ENCODE measurements at regions not wholly inside any gene's neighbourhood (a gene's known extent, or its start where the extent isn't known, plus 50 kb on each side); places are given as distances from the start of the nearest gene placed in this dataset.

DNA sequence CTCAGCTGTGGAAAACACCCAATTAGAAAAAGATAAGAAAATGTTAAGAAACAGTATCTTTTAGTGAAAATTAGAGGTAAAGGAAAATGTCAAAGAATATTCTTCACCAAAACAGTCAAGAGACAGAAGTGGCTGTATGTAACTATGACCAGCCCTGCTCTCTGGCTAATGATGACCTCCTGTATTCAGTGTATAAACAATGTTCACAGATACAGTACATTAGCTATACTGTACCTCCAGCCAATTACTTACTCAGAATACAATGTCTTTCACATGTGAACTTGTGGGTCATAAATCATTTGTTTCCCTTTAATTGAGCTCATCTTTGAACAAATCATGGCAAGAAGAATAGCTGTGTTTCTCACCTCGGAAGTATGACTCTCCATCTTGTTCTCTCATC lies 432.0 kb downstream of the LMO4 start:
- Histone ChIP-seq H3K36me3 (ENCODE audit: control insufficient read depth, insufficient read depth, low read length, severe bottlenecking) (no peaks in the 10 kb centered on the region), H3K4me1 (ENCODE audit: control insufficient read depth, insufficient read depth, low read length) (peaks cover 30% of the 10 kb centered on the region)

DNA sequence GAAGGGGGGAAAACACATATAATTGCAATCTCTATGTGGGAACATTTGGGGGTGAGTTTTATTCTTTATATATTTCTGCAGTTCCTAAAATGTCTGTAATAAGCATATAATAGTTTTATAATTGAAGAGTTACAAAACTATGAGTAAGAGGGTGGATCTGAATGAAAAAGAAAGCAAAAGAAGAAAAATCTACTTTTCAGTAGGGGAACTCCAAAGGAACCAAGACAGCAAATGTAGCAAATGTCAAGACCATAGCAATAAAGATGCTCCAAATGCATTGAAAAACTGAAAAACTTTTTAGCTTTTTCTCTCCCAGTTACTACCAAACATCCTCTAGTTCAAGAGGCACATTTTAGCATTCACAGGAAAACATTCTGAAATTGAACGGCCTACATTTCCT lies 434.8 kb downstream of the LMO4 start:
- DNase-seq (ENCODE audit: low read depth), result no peak
- H3K9ac ChIP-seq (ENCODE audit: low read length), result peak overlapping the region; percentile 13
- H3K27me3 ChIP-seq (replicated peaks; ENCODE audit: control insufficient read depth, insufficient read depth, low read length), result no peaks in the 10 kb centered on the region
- H3K4me3 ChIP-seq (ENCODE audit: low read length), result no peak overlapping the region
- peaks cover 43% of the 10 kb centered on the region for H3K4me1 ChIP-seq (ENCODE audit: control insufficient read depth, insufficient read depth, low read length)
- H3K9me3 ChIP-seq (ENCODE audit: control insufficient read depth, low read length), result no peaks in the 10 kb centered on the region
- no peaks in the 10 kb centered on the region for H3K36me3 ChIP-seq (ENCODE audit: control insufficient read depth, insufficient read depth, low read length, severe bottlenecking)

More for the DNA sequence above, 432.0 kb downstream of the LMO4 start:
- Histone ChIP-seq H3K4me3 (ENCODE audit: low read length) (no peak overlapping the region), H3K27me3 (replicated peaks; ENCODE audit: control insufficient read depth, insufficient read depth, low read length) (no peaks in the 10 kb centered on the region), H3K9ac (ENCODE audit: low read length) (no peak overlapping the region), H3K9me3 (ENCODE audit: control insufficient read depth, low read length) (no peaks in the 10 kb centered on the region)
- no peak for DNase-seq (ENCODE audit: low read depth)

DNA sequence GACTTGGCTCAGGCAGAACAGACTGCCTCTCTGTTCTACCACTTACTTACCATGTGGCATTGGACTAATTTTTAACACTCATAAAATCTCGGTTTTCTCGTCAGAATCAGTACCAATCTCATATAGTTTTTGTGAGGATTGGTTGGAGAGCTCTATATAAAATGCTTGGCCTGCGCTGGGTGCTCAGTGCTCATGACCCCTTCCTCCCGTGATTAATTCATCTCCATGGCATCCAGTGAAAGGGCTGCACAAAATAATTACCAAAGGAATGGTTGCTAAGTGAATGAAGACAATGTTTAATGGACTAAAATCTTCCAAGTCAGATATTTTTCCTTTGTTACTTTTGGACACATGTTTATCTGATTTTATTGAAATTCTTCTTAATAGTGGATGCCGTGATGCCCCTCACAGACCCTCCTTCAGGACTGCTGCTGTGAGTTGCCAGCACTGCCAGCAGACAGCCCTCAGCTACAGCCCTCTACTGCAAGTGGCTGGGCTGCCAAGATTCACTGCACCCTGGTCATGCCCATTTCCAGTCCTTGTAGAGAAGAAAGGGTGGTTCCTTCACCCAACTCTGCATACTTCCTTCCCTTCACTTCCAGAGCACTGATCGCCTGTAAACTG lies 436.5 kb downstream of the LMO4 start:
- Histone ChIP-seq H3K27me3 (replicated peaks; ENCODE audit: control insufficient read depth, insufficient read depth, low read length) (no peaks in the 10 kb centered on the region), H3K4me3 (ENCODE audit: low read length) (no peak overlapping the region), H3K9me3 (ENCODE audit: control insufficient read depth, low read length) (peaks cover 10% of the 10 kb centered on the region), H3K4me1 (ENCODE audit: control insufficient read depth, insufficient read depth, low read length) (peaks cover 35% of the 10 kb centered on the region), H3K36me3 (ENCODE audit: control insufficient read depth, insufficient read depth, low read length, severe bottlenecking) (no peaks in the 10 kb centered on the region), H3K9ac (ENCODE audit: low read length) (peak overlapping the region; percentile 4)
- DNase-seq (ENCODE audit: low read depth), result no peak

DNA sequence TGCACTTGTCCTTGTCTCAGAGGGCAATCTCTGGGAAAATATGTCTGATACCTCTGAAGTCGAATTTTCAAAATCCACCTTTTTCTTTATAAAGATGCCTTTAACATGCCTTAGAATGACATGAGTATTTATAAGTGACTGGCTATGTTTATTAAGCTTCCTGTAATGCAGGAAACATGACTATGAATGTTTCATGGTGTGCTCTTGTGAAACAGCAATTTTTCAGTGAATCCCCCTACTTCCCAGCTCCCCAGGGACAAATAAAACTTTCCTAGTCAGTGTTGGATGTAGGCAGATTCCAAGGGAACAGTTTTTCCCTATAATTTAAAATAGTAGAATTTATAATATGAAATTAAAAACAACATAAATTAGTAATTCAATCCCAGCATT lies 437.0 kb downstream of the LMO4 start:
- DNase-seq (ENCODE audit: low read depth), result no peak
- Histone ChIP-seq H3K27me3 (replicated peaks; ENCODE audit: control insufficient read depth, insufficient read depth, low read length) (no peaks in the 10 kb centered on the region), H3K4me1 (ENCODE audit: control insufficient read depth, insufficient read depth, low read length) (peaks cover 32% of the 10 kb centered on the region), H3K9ac (ENCODE audit: low read length) (peak overlapping the region; percentile 4), H3K4me3 (ENCODE audit: low read length) (no peak overlapping the region), H3K9me3 (ENCODE audit: control insufficient read depth, low read length) (peaks cover 10% of the 10 kb centered on the region), H3K36me3 (ENCODE audit: control insufficient read depth, insufficient read depth, low read length, severe bottlenecking) (no peaks in the 10 kb centered on the region)

DNA sequence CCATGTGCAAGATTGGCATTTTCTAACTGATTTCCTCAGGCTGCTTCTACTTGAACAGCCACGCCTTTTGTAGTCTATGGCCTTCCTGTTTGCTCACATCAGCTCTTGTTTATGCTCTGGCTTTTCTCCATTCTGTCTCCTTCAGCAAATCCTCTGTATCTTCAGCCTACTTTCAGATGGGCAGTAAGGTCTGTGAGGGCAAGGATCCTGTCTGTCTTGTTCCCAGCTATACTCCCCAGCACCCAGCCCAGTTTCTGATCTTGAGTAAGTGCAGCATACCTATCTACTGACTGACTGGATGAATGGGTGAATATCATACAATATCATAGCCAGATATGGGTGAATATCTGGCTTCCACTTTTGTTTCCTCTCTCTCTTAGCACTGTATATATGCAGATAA lies 438.1 kb downstream of the LMO4 start:
- H3K27me3 ChIP-seq (replicated peaks; ENCODE audit: control insufficient read depth, insufficient read depth, low read length), result no peaks in the 10 kb centered on the region
- H3K9me3 ChIP-seq (ENCODE audit: control insufficient read depth, low read length), result peaks cover 10% of the 10 kb centered on the region
- peak overlapping the region; percentile 2 for H3K9ac ChIP-seq (ENCODE audit: low read length)
- DNase-seq (ENCODE audit: low read depth), result no peak
- H3K4me1 ChIP-seq (ENCODE audit: control insufficient read depth, insufficient read depth, low read length), result peaks cover 32% of the 10 kb centered on the region
- no peaks in the 10 kb centered on the region for H3K36me3 ChIP-seq (ENCODE audit: control insufficient read depth, insufficient read depth, low read length, severe bottlenecking)
- peak overlapping the region; percentile 12 for H3K4me3 ChIP-seq (ENCODE audit: low read length)

DNA sequence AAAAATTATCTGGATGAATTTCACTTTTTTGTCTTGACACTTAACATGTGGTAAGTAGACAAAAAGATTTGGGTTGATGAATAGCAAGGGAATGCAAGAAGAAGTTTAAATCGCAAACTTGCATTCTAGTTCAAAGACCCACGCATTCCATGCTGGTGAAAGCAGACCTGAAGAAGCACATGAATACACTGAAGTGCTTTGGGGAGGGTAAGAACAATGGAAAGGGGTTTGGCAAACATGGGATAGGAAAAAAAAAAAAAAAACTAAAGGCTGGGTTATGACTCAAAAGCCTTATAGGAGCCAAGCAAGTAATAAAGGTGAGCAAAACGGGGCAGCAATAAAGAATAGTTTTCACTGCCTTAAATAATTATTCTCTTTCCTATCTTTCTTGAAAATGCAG lies 450.2 kb downstream of the LMO4 start:
- no peak overlapping the region for H3K9ac ChIP-seq (ENCODE audit: low read length)
- H3K9me3 ChIP-seq (ENCODE audit: control insufficient read depth, low read length), result no peaks in the 10 kb centered on the region
- DNase-seq (ENCODE audit: low read depth), result no peak
- peaks cover 6% of the 10 kb centered on the region for H3K4me1 ChIP-seq (ENCODE audit: control insufficient read depth, insufficient read depth, low read length)
- no peaks in the 10 kb centered on the region for H3K27me3 ChIP-seq (replicated peaks; ENCODE audit: control insufficient read depth, insufficient read depth, low read length)
- no peaks in the 10 kb centered on the region for H3K36me3 ChIP-seq (ENCODE audit: control insufficient read depth, insufficient read depth, low read length, severe bottlenecking)
- H3K4me3 ChIP-seq (ENCODE audit: low read length), result no peak overlapping the region

DNA sequence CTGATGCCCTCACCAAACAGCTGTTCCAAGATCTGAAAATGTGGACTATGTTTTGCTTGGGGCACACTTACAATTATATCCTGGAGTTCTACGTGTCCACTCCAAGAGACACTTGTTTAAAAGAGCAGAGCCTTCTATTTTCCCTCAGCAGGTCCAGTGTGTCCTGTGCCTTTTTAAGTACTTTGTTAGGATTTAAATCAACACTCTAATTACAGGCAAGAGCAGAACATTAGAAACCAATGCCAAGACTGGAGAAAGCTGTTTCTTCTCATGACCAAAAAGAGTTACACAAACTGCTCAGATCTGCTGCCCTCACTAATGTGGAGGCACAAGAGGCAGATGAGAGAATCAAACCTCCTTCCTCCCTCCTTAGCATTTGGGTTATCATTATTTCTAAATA lies 452.9 kb downstream of the LMO4 start:
- no peaks in the 10 kb centered on the region for H3K9me3 ChIP-seq (ENCODE audit: control insufficient read depth, low read length)
- no peak overlapping the region for H3K4me3 ChIP-seq (ENCODE audit: low read length)
- DNase-seq (ENCODE audit: low read depth), result no peak
- H3K36me3 ChIP-seq (ENCODE audit: control insufficient read depth, insufficient read depth, low read length, severe bottlenecking), result no peaks in the 10 kb centered on the region
- H3K27me3 ChIP-seq (replicated peaks; ENCODE audit: control insufficient read depth, insufficient read depth, low read length), result no peaks in the 10 kb centered on the region
- H3K9ac ChIP-seq (ENCODE audit: low read length), result no peak overlapping the region
- H3K4me1 ChIP-seq (ENCODE audit: control insufficient read depth, insufficient read depth, low read length), result no peaks in the 10 kb centered on the region

DNA sequence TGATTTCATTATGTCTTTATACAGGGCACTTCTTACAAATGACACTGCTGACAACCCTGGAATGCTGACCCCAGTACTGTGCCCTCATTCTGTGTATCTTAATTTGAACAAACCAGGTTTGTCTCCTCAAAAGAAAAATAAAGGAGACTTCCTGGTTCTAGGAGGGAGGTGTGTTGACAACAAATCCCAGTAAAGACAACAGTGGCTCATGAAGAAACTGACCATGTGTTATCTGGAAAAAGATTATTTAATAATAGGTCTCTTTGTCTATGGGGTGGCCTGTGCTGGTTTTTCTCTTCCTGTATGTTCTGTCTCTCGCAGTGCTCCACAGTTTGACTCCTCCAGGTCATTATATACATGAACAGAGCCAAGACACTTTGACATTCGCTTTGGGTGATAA lies 454.6 kb downstream of the LMO4 start:
- H3K27me3 ChIP-seq (replicated peaks; ENCODE audit: control insufficient read depth, insufficient read depth, low read length), result no peaks in the 10 kb centered on the region
- no peaks in the 10 kb centered on the region for H3K9me3 ChIP-seq (ENCODE audit: control insufficient read depth, low read length)
- H3K36me3 ChIP-seq (ENCODE audit: control insufficient read depth, insufficient read depth, low read length, severe bottlenecking), result no peaks in the 10 kb centered on the region
- H3K4me3 ChIP-seq (ENCODE audit: low read length), result no peak overlapping the region
- H3K4me1 ChIP-seq (ENCODE audit: control insufficient read depth, insufficient read depth, low read length), result no peaks in the 10 kb centered on the region
- no peak for DNase-seq (ENCODE audit: low read depth)
- no peak overlapping the region for H3K9ac ChIP-seq (ENCODE audit: low read length)

DNA sequence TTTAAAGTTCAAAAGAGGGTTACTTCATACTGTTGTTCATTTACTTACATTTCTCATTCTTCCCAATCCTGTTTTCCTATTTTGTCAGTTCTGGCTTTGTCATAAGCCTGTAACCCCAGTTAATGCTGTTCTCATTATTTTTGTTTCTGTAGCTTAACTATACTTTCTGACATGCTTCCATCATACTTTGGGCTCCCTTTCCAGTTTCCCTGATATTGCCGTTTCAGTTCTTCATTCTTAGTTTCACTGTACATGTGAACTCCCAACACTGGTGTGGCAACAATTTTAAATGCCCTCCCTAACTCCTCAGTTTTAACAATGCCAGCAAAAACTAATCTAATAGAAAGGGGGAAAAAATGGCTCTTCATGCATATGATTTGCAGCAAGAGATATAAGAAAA lies 456.7 kb downstream of the LMO4 start:
- Histone ChIP-seq H3K9me3 (ENCODE audit: control insufficient read depth, low read length) (no peaks in the 10 kb centered on the region), H3K9ac (ENCODE audit: low read length) (no peak overlapping the region), H3K4me1 (ENCODE audit: control insufficient read depth, insufficient read depth, low read length) (no peaks in the 10 kb centered on the region), H3K4me3 (ENCODE audit: low read length) (no peak overlapping the region), H3K36me3 (ENCODE audit: control insufficient read depth, insufficient read depth, low read length, severe bottlenecking) (no peaks in the 10 kb centered on the region), H3K27me3 (replicated peaks; ENCODE audit: control insufficient read depth, insufficient read depth, low read length) (no peaks in the 10 kb centered on the region)
- no peak for DNase-seq (ENCODE audit: low read depth)

DNA sequence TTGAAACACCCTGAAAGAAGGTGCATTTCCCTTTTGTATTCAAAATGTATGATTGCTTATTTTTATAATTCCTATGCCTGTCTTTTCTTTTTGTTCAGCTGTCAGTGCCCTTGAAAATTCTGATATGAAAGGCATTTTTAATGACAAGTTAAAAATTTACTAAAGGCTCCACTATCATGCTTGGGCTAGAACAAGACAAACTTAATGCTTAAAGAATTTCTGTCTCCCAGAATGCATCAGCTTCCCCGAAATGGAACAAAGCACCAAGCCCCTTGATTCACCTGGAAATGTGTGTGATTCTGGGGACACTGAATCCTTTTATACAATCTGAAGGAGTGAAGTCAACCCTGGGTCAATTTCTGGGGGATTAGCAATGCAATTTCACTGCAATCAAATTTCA lies 457.5 kb downstream of the LMO4 start:
- H3K4me1 ChIP-seq (ENCODE audit: control insufficient read depth, insufficient read depth, low read length), result no peaks in the 10 kb centered on the region
- no peak for DNase-seq (ENCODE audit: low read depth)
- no peaks in the 10 kb centered on the region for H3K9me3 ChIP-seq (ENCODE audit: control insufficient read depth, low read length)
- H3K27me3 ChIP-seq (replicated peaks; ENCODE audit: control insufficient read depth, insufficient read depth, low read length), result no peaks in the 10 kb centered on the region
- no peak overlapping the region for H3K4me3 ChIP-seq (ENCODE audit: low read length)
- no peaks in the 10 kb centered on the region for H3K36me3 ChIP-seq (ENCODE audit: control insufficient read depth, insufficient read depth, low read length, severe bottlenecking)
- H3K9ac ChIP-seq (ENCODE audit: low read length), result no peak overlapping the region

DNA sequence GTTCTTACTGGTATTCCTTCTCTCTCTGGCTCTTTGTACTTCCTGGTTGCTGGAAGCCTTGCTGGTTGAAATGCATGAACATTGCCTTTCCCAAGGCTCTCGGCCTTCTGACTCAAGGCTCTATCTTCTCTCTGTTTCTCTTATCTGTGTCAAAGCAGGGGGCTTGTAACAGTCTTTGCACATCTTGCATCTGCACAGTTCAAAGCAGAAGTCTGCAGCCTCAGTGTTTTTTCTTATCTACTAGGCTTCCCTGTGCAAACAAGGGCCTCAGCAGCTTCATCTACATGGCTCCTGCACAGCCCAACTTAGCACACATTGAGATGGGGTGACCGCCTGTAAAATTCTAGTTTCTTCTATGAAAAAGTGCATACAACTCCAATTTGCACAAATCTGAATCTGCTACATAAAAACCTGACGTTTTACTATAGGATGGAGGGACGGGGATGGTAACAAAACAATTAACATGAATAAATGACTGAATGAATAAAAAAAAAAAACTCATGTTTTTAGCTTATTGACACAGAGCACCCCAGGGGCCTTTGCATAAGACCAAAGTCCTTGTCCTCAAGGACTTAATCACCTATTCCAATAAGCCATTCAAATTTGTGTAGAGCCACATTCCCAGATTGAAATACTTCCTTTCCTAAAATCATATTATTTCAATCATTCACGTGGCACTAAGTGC lies 458.3 kb downstream of the LMO4 start:
- no peak for DNase-seq (ENCODE audit: low read depth)
- Histone ChIP-seq H3K9ac (ENCODE audit: low read length) (no peak overlapping the region), H3K4me3 (ENCODE audit: low read length) (no peak overlapping the region), H3K9me3 (ENCODE audit: control insufficient read depth, low read length) (no peaks in the 10 kb centered on the region), H3K27me3 (replicated peaks; ENCODE audit: control insufficient read depth, insufficient read depth, low read length) (no peaks in the 10 kb centered on the region), H3K36me3 (ENCODE audit: control insufficient read depth, insufficient read depth, low read length, severe bottlenecking) (no peaks in the 10 kb centered on the region), H3K4me1 (ENCODE audit: control insufficient read depth, insufficient read depth, low read length) (no peaks in the 10 kb centered on the region)

DNA sequence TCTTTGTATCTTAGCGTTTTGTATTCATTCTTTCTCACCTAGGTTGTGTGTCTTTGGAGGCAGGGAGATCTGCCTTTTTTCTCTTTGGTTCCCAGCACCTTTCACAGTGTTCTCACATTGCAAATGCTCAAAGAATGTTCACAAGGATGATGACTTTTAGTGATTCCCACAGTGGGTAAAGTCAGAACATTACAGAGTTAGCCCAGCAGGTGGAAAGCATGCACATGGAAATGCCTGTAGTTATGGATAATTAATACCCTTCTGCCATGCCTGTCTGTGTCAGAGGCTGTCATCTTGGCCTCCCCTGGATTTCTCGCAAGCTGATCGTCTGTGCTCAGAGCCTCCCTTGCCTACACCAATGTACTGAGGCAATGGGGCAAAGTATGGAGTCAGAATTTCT lies 458.9 kb downstream of the LMO4 start:
- no peaks in the 10 kb centered on the region for H3K27me3 ChIP-seq (replicated peaks; ENCODE audit: control insufficient read depth, insufficient read depth, low read length)
- no peaks in the 10 kb centered on the region for H3K36me3 ChIP-seq (ENCODE audit: control insufficient read depth, insufficient read depth, low read length, severe bottlenecking)
- DNase-seq (ENCODE audit: low read depth), result no peak
- H3K9me3 ChIP-seq (ENCODE audit: control insufficient read depth, low read length), result no peaks in the 10 kb centered on the region
- H3K4me3 ChIP-seq (ENCODE audit: low read length), result no peak overlapping the region
- no peaks in the 10 kb centered on the region for H3K4me1 ChIP-seq (ENCODE audit: control insufficient read depth, insufficient read depth, low read length)
- no peak overlapping the region for H3K9ac ChIP-seq (ENCODE audit: low read length)
